Upper lobe of left lung (tissue), 4 donors: ENCODE measurements at regions not wholly inside any gene's neighbourhood (a gene's known extent, or its start where the extent isn't known, plus 50 kb on each side); places are given as distances from the start of the nearest gene placed in this dataset.

ENCODE experiments used
- CTCF ChIP-seq, 6 experiments: fragments of 450-650 bp in 4 of 6; fragments of 200-600 bp in 2 of 6; sonication (generic) in 2 of 6; IDR thresholded peaks; one replicate each; pipeline ENCODE4 v1.5.1; 2016 to 2019; ENCODE audit warnings: antibody characterized with exemption in 6 of 6
- EP300 ChIP-seq, 4 donors: sonication (generic); formaldehyde crosslinking; IDR thresholded peaks; one replicate each; pipeline ENCODE4 v1.5.1; 2017; ENCODE audit warnings: antibody characterized with exemption in 4 of 4, control low read depth in 2 of 4
- POLR2A ChIP-seq, 4 donors: fragments of 450-650 bp; IDR thresholded peaks; one replicate each; pipeline ENCODE4 v1.5.1; 2016 to 2017; ENCODE audit warnings: antibody characterized with exemption in 4 of 4, mild to moderate bottlenecking in 2 of 4
- POLR2AphosphoS5 ChIP-seq, 2 donors: sonication (generic); formaldehyde crosslinking; IDR thresholded peaks; one replicate each; pipeline ENCODE4 v1.5.1; 2017; ENCODE audit warnings: antibody characterized with exemption in 2 of 2

- TF ChIP-seq CTCF (IDR thresholded peaks at IDR 0.05) (no peak), POLR2AphosphoS5 (IDR thresholded peaks at IDR 0.05) (no peak), POLR2A (IDR thresholded peaks at IDR 0.05) (no peak), EP300 (IDR thresholded peaks at IDR 0.05) (no peak)
These were observed 52.5 kb upstream of the LGALSL start for GRCh38 chr2:64401529-64401880.
